Gastrocnemius medialis (tissue), 4 donors: ENCODE measurements at regions not wholly inside any gene's neighbourhood (a gene's known extent, or its start where the extent isn't known, plus 50 kb on each side); places are given as distances from the start of the nearest gene placed in this dataset.

Source experiments
- ATAC-seq, 2 donors: fragments of 150-250 bp; one replicate each; pipeline ENCODE4 v1.9.1; 2016
- DNase-seq, 2 donors: peaks; one replicate each; pipeline ENCODE4 v3.0.0-alpha.2; 2019
- H3K27ac ChIP-seq, 4 donors: fragments of 200-600 bp; sonication (generic); 1 replicate in 1 of 4; 2 replicates in 3 of 4; pipeline ENCODE4 v1.5.1; 2016 to 2018; ENCODE audit warnings: mild to moderate bottlenecking in 2 of 4, moderate library complexity in 1 of 4
- H3K27me3 ChIP-seq, 3 donors: fragments of 200-600 bp; sonication (generic) in 2 of 3; 1 replicate in 1 of 3; 2 replicates in 2 of 3; pipeline versions ENCODE4 v1.5.1 to v1.6.0; 2016 to 2019; ENCODE audit warnings: mild to moderate bottlenecking in 1 of 3, moderate library complexity in 1 of 3
- H3K36me3 ChIP-seq, 2 donors: fragments of 200-600 bp; sonication (generic) in 1 of 2; one replicate each; pipeline ENCODE4 v1.5.1; 2017 to 2018
- H3K4me1 ChIP-seq, 2 donors: fragments of 200-600 bp; sonication (generic) in 1 of 2; one replicate each; pipeline ENCODE4 v1.5.1; 2016 to 2017; ENCODE audit warnings: mild to moderate bottlenecking in 2 of 2
- H3K4me3 ChIP-seq, 4 donors: fragments of 200-600 bp; sonication (generic) in 3 of 4; 1 replicate in 1 of 4; 2 replicates in 3 of 4; pipeline ENCODE4 v1.5.1; 2016 to 2019; ENCODE audit warnings: mild to moderate bottlenecking in 2 of 4
- H3K9me3 ChIP-seq, 3 donors: fragments of 200-600 bp; sonication (generic) in 2 of 3; 1 replicate in 1 of 3; 2 replicates in 2 of 3; pipeline ENCODE4 v1.5.1; 2016 to 2019
- CTCF ChIP-seq, 5 experiments: fragments of 450-650 bp in 3 of 5; fragments of 200-600 bp in 2 of 5; sonication (generic) in 2 of 5; IDR thresholded peaks in 4 of 5; conservative IDR thresholded peaks in 1 of 5; 1 replicate in 4 of 5; 2 replicates in 1 of 5; pipeline ENCODE4 v1.5.1; 2016 to 2019; ENCODE audit warnings: antibody characterized with exemption in 5 of 5, mild to moderate bottlenecking in 3 of 5, moderate library complexity in 3 of 5
- POLR2A ChIP-seq, 2 donors: fragments of 450-650 bp; IDR thresholded peaks; one replicate each; pipeline ENCODE4 v1.6.1; 2017; ENCODE audit warnings: antibody characterized with exemption in 2 of 2, mild to moderate bottlenecking in 2 of 2, moderate library complexity in 2 of 2
- in situ Hi-C, 4 donors: fragments of 200-750 bp; cut with MboI; loops; one replicate each; pipeline versions ENCODE4 v1.15.0 to v1.8.0; 2017; ENCODE audit warnings: low sequenced_read_pairs in 4 of 4
- intact Hi-C: fragments of 100-400 bp; cut with DNase I; formaldehyde crosslinking; loops from one replicate; pipeline ENCODE4 v1.15.1; 2023; ENCODE audit warnings: low total_unique reads

DNA sequence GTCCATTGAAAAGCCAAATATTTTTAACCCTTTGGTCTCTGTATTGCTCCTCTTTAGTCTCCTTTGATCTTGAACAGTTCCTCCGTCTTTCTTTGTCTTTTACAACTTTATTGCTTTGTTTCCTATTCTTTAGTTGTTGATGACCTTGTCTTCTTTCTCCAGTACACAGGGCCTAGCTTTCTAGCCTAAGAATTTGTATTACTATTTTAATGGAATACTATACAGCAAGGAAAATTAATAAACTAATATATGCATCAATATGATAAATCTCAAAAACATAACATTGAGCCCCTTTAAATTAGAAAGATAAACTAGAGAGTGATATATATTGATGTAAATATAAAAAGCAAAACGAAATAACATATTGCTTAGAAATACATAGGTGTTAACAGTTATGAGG lies 88.7 kb downstream of the NR1D2 start:
- in situ Hi-C loops, result no loop called here
- intact Hi-C loops, result no loop called here

GRCh38 chr3:24034464-24034863 lies 89.4 kb downstream of the NR1D2 start:
- Histone ChIP-seq H3K27ac (no peak overlapping the region), H3K9me3 (peaks cover 0 to 5% (median 0%) of the 10 kb centered on the region in 3 donors), H3K36me3 (no peaks in the 10 kb centered on the region), H3K4me1 (no peaks in the 10 kb centered on the region), H3K27me3 (no peaks in the 10 kb centered on the region), H3K4me3 (no peak overlapping the region)
- in situ Hi-C loops, result no loop called here
- ATAC-seq (no peak), DNase-seq (no peak)
- intact Hi-C loops, result no loop called here
- TF ChIP-seq POLR2A (IDR thresholded peaks at IDR 0.05) (no peak), CTCF (IDR thresholded peaks at IDR 0.05 in 4 of 5, conservative IDR thresholded peaks at IDR 0.05 in 1 of 5) (no peak)

More for the DNA sequence above, 88.7 kb downstream of the NR1D2 start:
- H3K27ac ChIP-seq, result no peak overlapping the region
- DNase-seq, result no peak
- H3K4me3 ChIP-seq, result no peak overlapping the region
- H3K4me1 ChIP-seq, result no peaks in the 10 kb centered on the region
- no peaks in the 10 kb centered on the region for H3K27me3 ChIP-seq
- ATAC-seq, result no peak
- H3K36me3 ChIP-seq, result no peaks in the 10 kb centered on the region
- H3K9me3 ChIP-seq, result peaks cover 0 to 5% (median 0%) of the 10 kb centered on the region in 3 donors
- no peak for TF ChIP-seq CTCF (IDR thresholded peaks at IDR 0.05 in 4 of 5, conservative IDR thresholded peaks at IDR 0.05 in 1 of 5)
- no peak for TF ChIP-seq POLR2A (IDR thresholded peaks at IDR 0.05)

- Histone ChIP-seq H3K27ac (no peak overlapping the region), H3K9me3 (no peaks in the 10 kb centered on the region), H3K4me1 (peaks cover 14% of the 10 kb centered on the region in 2 donors), H3K36me3 (no peaks in the 10 kb centered on the region), H3K27me3 (no peaks in the 10 kb centered on the region), H3K4me3 (no peak overlapping the region)
- DNase-seq, result no peak
- TF ChIP-seq POLR2A (IDR thresholded peaks at IDR 0.05) (no peak), CTCF (IDR thresholded peaks at IDR 0.05 in 4 of 5, conservative IDR thresholded peaks at IDR 0.05 in 1 of 5) (no peak)
- no peak for ATAC-seq
- intact Hi-C loops, result no loop called here
- in situ Hi-C loops, result no loop called here
These were observed 92.9 kb downstream of the NR1D2 start for GRCh38 chr3:24037971-24038370.

- ATAC-seq, result no peak
- no peaks in the 10 kb centered on the region for H3K9me3 ChIP-seq
- in situ Hi-C loops, result no loop called here
These were observed 95.2 kb downstream of the NR1D2 start for GRCh38 chr3:24040311-24040710.

More at GRCh38 chr3:24040311-24040710, 95.2 kb downstream of the NR1D2 start:
- no peaks in the 10 kb centered on the region for H3K36me3 ChIP-seq
- H3K4me3 ChIP-seq, result no peak overlapping the region
- H3K27ac ChIP-seq, result no peak overlapping the region
- TF ChIP-seq CTCF (IDR thresholded peaks at IDR 0.05 in 4 of 5, conservative IDR thresholded peaks at IDR 0.05 in 1 of 5), result no peak
- TF ChIP-seq POLR2A (IDR thresholded peaks at IDR 0.05), result no peak
- intact Hi-C loops, result no loop called here
- DNase-seq, result no peak
- peaks cover 14 to 16% of the 10 kb centered on the region in 2 donors for H3K4me1 ChIP-seq
- no peaks in the 10 kb centered on the region for H3K27me3 ChIP-seq
